HG03378 (cell line): ENCODE measurements at regions not wholly inside any gene's neighbourhood (a gene's known extent, or its start where the extent isn't known, plus 50 kb on each side); places are given as distances from the start of the nearest gene placed in this dataset.

Experiments used
- ATAC-seq: cut with Tn5 transposase; IDR thresholded peaks from one replicate; pipeline ENCODE4 v1.9.1; 2021; ENCODE audit warnings: mild to moderate bottlenecking, moderate library complexity; ENCODE audit not compliant: unreplicated experiment

DNA sequence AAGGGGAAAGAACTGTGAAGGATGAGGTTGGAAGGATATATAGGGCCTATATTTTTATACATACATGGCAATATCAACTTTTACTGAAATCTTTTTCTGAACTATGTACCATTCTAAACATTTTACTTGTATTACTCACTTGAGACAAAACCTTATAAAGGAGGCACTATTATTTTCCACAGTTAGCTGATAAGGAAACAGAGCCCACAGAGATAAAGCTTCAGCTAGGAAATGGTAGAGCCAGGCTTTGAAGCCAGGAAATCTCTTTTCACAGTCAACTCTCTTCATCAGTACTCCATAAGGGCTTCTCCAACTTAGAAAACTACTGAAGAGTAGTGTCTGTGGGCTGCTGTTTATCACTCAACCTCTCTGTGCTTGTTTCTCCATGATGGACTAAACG lies 613.7 kb downstream of the PRELID2 start:
- ATAC-seq, result no peak

GRCh38 chr5:145220481-145220880 lies 614.7 kb downstream of the PRELID2 start:
- ATAC-seq, result no peak

DNA sequence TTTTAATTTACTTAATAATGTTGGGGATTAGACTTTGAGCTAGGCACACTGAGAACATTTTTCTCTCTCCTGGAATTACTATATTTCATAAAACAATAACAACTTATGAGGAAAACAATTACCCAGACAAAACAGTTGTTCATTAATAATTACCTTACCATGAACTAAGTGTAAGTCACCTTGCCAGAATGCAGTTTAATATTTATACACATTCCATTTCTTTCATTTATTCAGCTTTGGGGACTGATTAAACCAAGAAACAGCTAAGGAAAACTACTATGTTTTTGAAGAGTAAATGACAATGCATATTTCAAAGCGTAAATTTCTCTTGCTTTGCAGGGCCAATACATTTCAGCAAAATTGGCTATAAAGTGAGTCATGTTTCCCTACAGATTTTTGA lies 616.2 kb downstream of the PRELID2 start:
- no peak for ATAC-seq

- ATAC-seq, result no peak
Observed at GRCh38 chr5:145218019-145218418, 617.1 kb downstream of the PRELID2 start.

DNA sequence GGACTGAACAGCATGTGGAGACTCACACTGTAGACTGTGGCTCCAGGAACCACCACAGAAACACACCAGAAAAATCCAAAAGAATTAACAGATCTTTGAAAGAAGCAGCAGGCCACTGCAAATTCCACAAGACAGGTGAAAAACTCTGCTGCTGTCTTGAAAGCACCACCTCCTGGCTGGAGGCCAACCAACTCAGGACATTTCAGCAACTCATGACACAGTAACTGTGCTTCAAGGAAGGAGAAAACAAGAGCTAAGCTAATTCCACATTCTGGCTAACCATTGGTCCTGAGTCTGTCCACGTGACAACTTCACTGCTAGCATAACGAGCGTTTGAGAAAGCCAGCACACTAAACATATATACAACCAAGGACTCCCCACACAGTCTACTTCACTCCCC lies 625.1 kb downstream of the PRELID2 start:
- no peak for ATAC-seq

GRCh38 chr5:145205546-145205945 lies 629.6 kb downstream of the PRELID2 start:
- ATAC-seq, result no peak

DNA sequence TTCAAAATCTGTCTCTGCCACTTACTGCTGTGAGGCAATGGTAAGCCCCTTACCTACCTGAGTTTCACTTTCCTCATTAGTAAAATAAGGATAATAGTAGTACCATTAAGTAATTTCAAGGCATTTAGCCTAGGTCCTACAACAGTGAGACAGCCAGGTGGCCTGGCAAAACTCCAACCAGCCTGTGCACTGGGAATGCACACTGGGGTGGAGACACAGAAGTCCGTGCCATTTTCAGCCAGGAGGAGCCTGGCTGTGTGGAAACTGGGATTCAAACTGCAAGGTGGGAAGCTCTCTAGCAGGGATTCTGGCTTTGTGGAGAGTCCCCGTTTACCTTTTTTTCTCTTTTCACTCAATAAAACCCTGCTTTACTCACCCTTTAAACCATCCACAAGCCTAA lies 630.4 kb downstream of the PRELID2 start:
- no peak for ATAC-seq

- ATAC-seq, result no peak
Observed at GRCh38 chr5:145203193-145203592, 631.9 kb downstream of the PRELID2 start.

DNA sequence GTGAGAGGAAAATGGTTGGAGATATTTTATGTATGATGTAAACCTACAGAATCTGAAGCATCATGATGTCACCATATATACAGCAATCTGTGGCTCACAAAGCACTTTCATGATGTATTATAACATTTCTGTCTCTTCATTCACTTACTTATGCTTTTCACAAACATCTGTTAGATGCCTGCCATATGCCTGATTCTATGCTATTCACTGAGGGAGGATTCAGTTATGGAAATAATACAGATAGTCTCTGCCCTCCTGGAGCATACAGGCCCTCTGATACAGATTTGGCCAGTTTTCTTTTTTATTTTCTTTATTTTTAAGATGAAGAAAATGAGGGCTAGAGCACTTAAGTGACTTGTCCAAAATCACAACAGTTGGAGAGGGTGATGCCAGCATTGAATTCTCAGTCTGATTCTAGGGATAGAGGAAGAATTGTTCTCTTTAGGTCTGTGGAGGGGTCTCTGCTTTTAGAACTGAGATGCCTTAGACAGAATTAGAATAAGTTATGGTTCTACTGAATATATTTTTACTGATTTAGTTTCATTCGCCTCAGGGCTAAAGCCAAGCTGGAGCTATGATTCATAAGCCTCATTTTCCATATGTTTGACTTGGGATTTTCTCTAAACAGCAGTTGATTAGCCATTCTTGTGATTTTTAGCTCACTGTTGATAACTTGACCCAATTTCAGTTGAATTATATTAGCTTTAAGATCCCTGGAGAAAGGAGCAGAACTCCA lies 636.4 kb downstream of the PRELID2 start:
- no peak for ATAC-seq

DNA sequence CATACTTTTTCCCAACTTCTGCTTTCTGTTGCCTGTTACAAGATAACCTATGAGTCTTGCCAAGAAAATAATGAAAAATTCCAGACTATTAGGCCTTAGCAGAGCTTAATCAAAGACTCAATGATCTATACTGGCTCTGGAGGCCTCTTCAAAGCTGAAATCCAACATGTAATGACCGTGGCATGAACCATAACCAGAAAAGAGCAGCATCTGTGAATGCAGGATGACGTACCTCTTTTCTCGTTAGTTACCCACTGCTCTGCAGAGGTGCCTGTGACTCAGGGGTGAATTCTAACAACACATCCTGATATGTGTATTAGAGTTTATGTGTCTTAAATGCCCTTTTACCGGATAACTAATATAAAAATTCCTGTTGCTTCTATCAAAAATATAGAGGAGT lies 645.4 kb downstream of the PRELID2 start:
- ATAC-seq, result no peak

- ATAC-seq, result no peak
Observed at GRCh38 chr5:145180371-145180770, 654.8 kb downstream of the PRELID2 start.

- ATAC-seq, result no peak
Observed at GRCh38 chr5:145178641-145179523, 656.3 kb downstream of the PRELID2 start.

DNA sequence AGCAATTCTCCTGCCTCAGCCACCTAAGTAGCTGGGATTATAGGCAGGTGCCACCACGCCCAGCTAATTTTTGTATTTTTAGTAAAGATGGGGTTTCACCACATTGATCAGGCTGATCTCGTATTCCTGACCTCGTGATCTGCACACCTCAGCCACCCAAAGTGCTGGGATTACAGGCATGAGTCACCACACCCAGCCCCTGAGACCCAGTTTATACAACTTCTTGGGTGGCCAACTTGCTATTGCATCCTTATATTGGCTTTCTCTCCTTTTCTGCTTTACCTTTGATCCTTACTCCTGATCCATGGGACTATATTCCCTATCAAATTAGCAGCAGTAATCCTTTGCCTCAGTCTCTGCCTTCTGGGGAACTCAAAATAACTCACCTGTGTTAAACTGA lies 659.1 kb downstream of the PRELID2 start:
- ATAC-seq, result no peak

DNA sequence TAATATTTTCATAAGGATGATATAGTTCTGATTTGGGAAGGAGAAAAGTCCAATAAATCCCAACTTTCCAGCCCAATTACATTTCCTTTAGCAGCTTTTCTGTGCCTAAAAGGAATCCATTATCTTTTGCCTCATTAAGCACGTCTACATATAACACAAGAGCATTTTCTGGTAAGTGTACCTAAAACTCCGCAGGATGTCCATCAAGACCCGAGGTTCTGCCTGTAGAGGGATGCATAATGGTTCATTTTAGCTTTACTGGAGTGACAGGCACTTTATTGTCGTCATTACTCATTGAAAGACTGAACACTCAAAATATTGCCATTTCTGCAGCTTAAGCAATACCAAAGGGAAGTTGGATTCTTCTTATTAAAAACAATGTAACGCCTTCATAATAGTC lies 669.0 kb downstream of the PRELID2 start:
- ATAC-seq, result no peak

GRCh38 chr5:145163876-145164275 lies 671.3 kb downstream of the PRELID2 start:
- no peak for ATAC-seq

DNA sequence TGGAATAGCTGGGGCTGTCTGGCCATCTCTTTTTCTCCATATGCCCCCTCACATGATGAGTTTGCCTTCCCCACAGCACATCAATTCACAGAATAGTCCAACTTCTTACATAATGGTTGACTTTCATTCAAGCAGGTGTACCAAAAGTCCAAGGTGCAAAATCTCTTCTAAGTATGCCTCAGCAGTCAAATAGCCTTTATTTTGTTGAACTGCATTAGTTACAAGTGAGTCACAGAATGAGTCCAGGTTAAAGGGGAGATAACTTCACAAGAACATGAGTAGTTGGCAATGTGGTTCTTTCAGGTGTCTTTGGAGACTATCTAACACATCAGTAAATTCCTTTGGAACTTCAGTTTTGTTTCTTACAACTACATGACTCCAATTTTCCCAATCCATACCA lies 672.5 kb downstream of the PRELID2 start:
- ATAC-seq, result no peak

GRCh38 chr5:145161391-145161790 lies 673.8 kb downstream of the PRELID2 start:
- no peak for ATAC-seq

GRCh38 chr5:145160679-145161078 lies 674.5 kb downstream of the PRELID2 start:
- ATAC-seq, result no peak

DNA sequence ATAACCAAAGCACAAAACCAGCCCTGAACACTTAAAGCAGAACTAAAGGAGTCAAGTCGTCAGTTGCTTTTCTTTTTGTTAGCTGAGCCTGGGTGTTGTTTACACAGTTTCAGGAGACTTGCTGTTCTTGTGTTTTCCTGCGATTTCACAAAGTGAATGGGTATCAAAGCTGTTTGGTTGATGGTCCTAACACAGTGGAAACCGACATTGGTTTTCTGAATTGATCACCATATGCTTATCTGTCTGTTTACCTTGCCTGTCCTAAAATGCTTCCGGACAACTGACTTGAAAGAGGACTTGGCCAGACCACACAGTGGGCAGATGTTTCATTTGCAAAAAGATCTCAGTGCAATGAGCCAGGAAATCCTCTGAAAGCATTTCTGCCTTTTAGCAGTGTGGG lies 676.4 kb downstream of the PRELID2 start:
- ATAC-seq, result no peak

GRCh38 chr5:145157841-145158240 lies 677.3 kb downstream of the PRELID2 start:
- ATAC-seq, result no peak

DNA sequence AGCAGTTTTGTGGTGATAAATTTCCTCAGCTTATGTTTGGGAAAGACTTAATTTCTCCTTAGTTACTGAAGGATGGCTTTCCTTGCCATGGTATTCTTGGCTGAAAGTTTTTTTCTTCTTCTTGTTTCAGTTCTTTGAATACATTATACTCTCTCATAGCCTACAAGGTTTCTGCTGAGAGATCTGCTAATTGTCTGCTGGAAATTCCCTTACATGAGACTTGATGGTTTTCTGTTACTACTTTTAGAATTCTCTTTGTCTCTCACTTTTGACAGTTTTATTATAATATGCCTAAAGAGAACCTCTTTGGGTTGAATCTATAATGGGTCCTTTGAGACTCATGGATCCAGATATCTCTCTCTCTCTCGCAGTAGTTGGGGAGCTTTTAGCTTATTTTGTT lies 693.6 kb downstream of the PRELID2 start:
- ATAC-seq, result no peak

GRCh38 chr5:145130996-145131395 lies 704.1 kb downstream of the PRELID2 start:
- no peak for ATAC-seq
